ENCODE measurements at regions not wholly inside any gene's neighbourhood (a gene's known extent, or its start where the extent isn't known, plus 50 kb on each side); places are given as distances from the start of the nearest gene placed in this dataset.
"Not testable (repeated sequence)": the region's sequence is repeated elsewhere in the genome, so short reads cannot be mapped to it uniquely, and the experiment has no call there.

- ATAC-seq (no peak), DNase-seq (no peak)
- no peaks in the 10 kb centered on the region for H3K9me3 ChIP-seq
- no peaks in the 10 kb centered on the region for H3K27me3 ChIP-seq
- no peak overlapping the region for H3K4me3 ChIP-seq
- intact Hi-C loops (cut with DNase I): no loop called here
- H3K36me3 ChIP-seq: no peaks in the 10 kb centered on the region
- no peak overlapping the region for H3K27ac ChIP-seq
- H3K4me1 ChIP-seq: no peaks in the 10 kb centered on the region
- TF ChIP-seq CTCF (IDR thresholded peaks at IDR 0.05): no peak
Observed at GRCh38 chr12:68439368-68440045, 107.3 kb upstream of the MDM1 start.

- DNase-seq (no peak), ATAC-seq (no peak)
- H3K9me3 ChIP-seq: no peaks in the 10 kb centered on the region
- intact Hi-C loops (cut with DNase I): no loop called here
- no peaks in the 10 kb centered on the region for H3K4me1 ChIP-seq
- TF ChIP-seq CTCF (IDR thresholded peaks at IDR 0.05): no peak
- no peak overlapping the region for H3K4me3 ChIP-seq
- no peak overlapping the region for H3K27ac ChIP-seq
- H3K36me3 ChIP-seq: no peaks in the 10 kb centered on the region
- H3K27me3 ChIP-seq: no peaks in the 10 kb centered on the region
Observed at GRCh38 chr12:68440068-68440581, 108.0 kb upstream of the MDM1 start.

- H3K4me3 ChIP-seq: no peak overlapping the region
- TF ChIP-seq CTCF (IDR thresholded peaks at IDR 0.05): no peak
- DNase-seq: no peak
- H3K36me3 ChIP-seq: no peaks in the 10 kb centered on the region
- no peak overlapping the region for H3K27ac ChIP-seq
- ATAC-seq: no peak
- H3K27me3 ChIP-seq: no peaks in the 10 kb centered on the region
- intact Hi-C loops (cut with DNase I): no loop called here
- H3K9me3 ChIP-seq: no peaks in the 10 kb centered on the region
- H3K4me1 ChIP-seq: no peaks in the 10 kb centered on the region
Observed at GRCh38 chr12:68441167-68441566, 109.0 kb upstream of the MDM1 start.

GRCh38 chr12:68442353-68442972, 110.3 kb upstream of the MDM1 start:
- H3K4me3 ChIP-seq; DNase-seq; H3K36me3 ChIP-seq; H3K27ac ChIP-seq; H3K9me3 ChIP-seq; H3K4me1 ChIP-seq; ATAC-seq; intact Hi-C loops (cut with DNase I); H3K27me3 ChIP-seq: not testable (repeated sequence)

- H3K27ac ChIP-seq; intact Hi-C loops (cut with DNase I); H3K27me3 ChIP-seq; H3K9me3 ChIP-seq; DNase-seq; ATAC-seq; H3K36me3 ChIP-seq; H3K4me3 ChIP-seq: not testable (repeated sequence)
- H3K4me1 ChIP-seq: peaks cover 16% of the 10 kb centered on the region
Observed at GRCh38 chr12:68443695-68444094, 111.5 kb upstream of the MDM1 start.

- no peak for TF ChIP-seq CTCF (IDR thresholded peaks at IDR 0.05)
- ATAC-seq (no peak), DNase-seq (no peak)
- intact Hi-C loops (cut with DNase I): no loop called here
- Histone ChIP-seq H3K27ac (no peak overlapping the region), H3K9me3 (no peaks in the 10 kb centered on the region), H3K4me3 (no peak overlapping the region), H3K27me3 (no peaks in the 10 kb centered on the region), H3K36me3 (no peaks in the 10 kb centered on the region), H3K4me1 (peaks cover 19% of the 10 kb centered on the region)
Observed at GRCh38 chr12:68445824-68446223, 113.7 kb upstream of the MDM1 start.
